Endothelial cell (in vitro differentiated cells): ENCODE measurements at regions not wholly inside any gene's neighbourhood (a gene's known extent, or its start where the extent isn't known, plus 50 kb on each side); places are given as distances from the start of the nearest gene placed in this dataset.

ENCODE experiments used
- DNase-seq: peaks from one replicate; pipeline ENCODE4 v3.0.0; 2021; ENCODE audit warnings: low spot score
- H3K27ac Mint-ChIP-seq: one replicate; pipeline ENCODE4 v1.8.0; 2021; ENCODE audit warnings: mixed read lengths, inconsistent platforms; ENCODE audit not compliant: unreplicated experiment
- H3K27me3 Mint-ChIP-seq: one replicate; pipeline ENCODE4 v1.8.0; 2021; ENCODE audit warnings: mild to moderate bottlenecking, moderate library complexity, mixed read lengths, inconsistent platforms; ENCODE audit not compliant: unreplicated experiment
- H3K36me3 Mint-ChIP-seq: one replicate; pipeline ENCODE4 v1.8.0; 2021; ENCODE audit warnings: mild to moderate bottlenecking, low read depth, mixed read lengths, inconsistent platforms; ENCODE audit not compliant: unreplicated experiment
- H3K4me1 Mint-ChIP-seq: one replicate; pipeline ENCODE4 v1.8.0; 2021; ENCODE audit warnings: mild to moderate bottlenecking, mixed read lengths, inconsistent platforms; ENCODE audit not compliant: unreplicated experiment
- H3K4me3 Mint-ChIP-seq: one replicate; pipeline ENCODE4 v1.8.0; 2021; ENCODE audit warnings: mild to moderate bottlenecking, mixed read lengths, inconsistent platforms; ENCODE audit not compliant: unreplicated experiment
- H3K9me3 Mint-ChIP-seq: one replicate; pipeline ENCODE4 v1.8.0; 2021; ENCODE audit warnings: mixed read lengths, inconsistent platforms; ENCODE audit not compliant: unreplicated experiment
- CTCF ChIP-seq: fragments of 200-600 bp; sonication (generic); IDR thresholded peaks from one replicate; pipeline ENCODE4 v1.5.0; 2021; ENCODE audit warnings: antibody characterized with exemption; ENCODE audit not compliant: unreplicated experiment

- Mint-ChIP-seq H3K4me3 (no peak overlapping the region), H3K4me1 (peaks cover 12% of the 10 kb centered on the region), H3K27me3 (peaks cover 4% of the 10 kb centered on the region), H3K27ac (no peak overlapping the region), H3K9me3 (no peaks in the 10 kb centered on the region), H3K36me3 (no peaks in the 10 kb centered on the region)
- DNase-seq: no peak
- TF ChIP-seq CTCF: no peak
These were observed 187.7 kb upstream of the LNX1 start for GRCh38 chr4:53779025-53779424.

GRCh38 chr4:53778155-53778554, 186.9 kb upstream of the LNX1 start:
- no peak overlapping the region for H3K27ac Mint-ChIP-seq
- TF ChIP-seq CTCF: no peak
- H3K4me1 Mint-ChIP-seq: peaks cover 12% of the 10 kb centered on the region
- peaks cover 4% of the 10 kb centered on the region for H3K27me3 Mint-ChIP-seq
- no peaks in the 10 kb centered on the region for H3K9me3 Mint-ChIP-seq
- H3K36me3 Mint-ChIP-seq: no peaks in the 10 kb centered on the region
- DNase-seq: no peak
- H3K4me3 Mint-ChIP-seq: no peak overlapping the region

GRCh38 chr4:53777244-53777984, 186.1 kb upstream of the LNX1 start:
- H3K36me3 Mint-ChIP-seq: no peaks in the 10 kb centered on the region
- peaks cover 9% of the 10 kb centered on the region for H3K4me1 Mint-ChIP-seq
- no peaks in the 10 kb centered on the region for H3K9me3 Mint-ChIP-seq
- no peaks in the 10 kb centered on the region for H3K27me3 Mint-ChIP-seq
- no peak overlapping the region for H3K4me3 Mint-ChIP-seq
- TF ChIP-seq CTCF: no peak
- DNase-seq: no peak
- H3K27ac Mint-ChIP-seq: no peak overlapping the region

- Mint-ChIP-seq H3K27me3 (no peaks in the 10 kb centered on the region), H3K4me3 (no peak overlapping the region), H3K27ac (no peak overlapping the region), H3K36me3 (no peaks in the 10 kb centered on the region), H3K9me3 (no peaks in the 10 kb centered on the region), H3K4me1 (no peaks in the 10 kb centered on the region)
- DNase-seq: no peak
- TF ChIP-seq CTCF: no peak
These were observed 184.9 kb upstream of the LNX1 start for GRCh38 chr4:53776141-53776540.

GRCh38 chr4:53775381-53775780, 184.1 kb upstream of the LNX1 start:
- no peak for DNase-seq
- H3K4me3 Mint-ChIP-seq: no peak overlapping the region
- no peaks in the 10 kb centered on the region for H3K36me3 Mint-ChIP-seq
- H3K9me3 Mint-ChIP-seq: no peaks in the 10 kb centered on the region
- peaks cover 2% of the 10 kb centered on the region for H3K27me3 Mint-ChIP-seq
- no peaks in the 10 kb centered on the region for H3K4me1 Mint-ChIP-seq
- no peak overlapping the region for H3K27ac Mint-ChIP-seq
- no peak for TF ChIP-seq CTCF
